ENCODE measurements at regions not wholly inside any gene's neighbourhood (a gene's known extent, or its start where the extent isn't known, plus 50 kb on each side); places are given as distances from the start of the nearest gene placed in this dataset.

DNA sequence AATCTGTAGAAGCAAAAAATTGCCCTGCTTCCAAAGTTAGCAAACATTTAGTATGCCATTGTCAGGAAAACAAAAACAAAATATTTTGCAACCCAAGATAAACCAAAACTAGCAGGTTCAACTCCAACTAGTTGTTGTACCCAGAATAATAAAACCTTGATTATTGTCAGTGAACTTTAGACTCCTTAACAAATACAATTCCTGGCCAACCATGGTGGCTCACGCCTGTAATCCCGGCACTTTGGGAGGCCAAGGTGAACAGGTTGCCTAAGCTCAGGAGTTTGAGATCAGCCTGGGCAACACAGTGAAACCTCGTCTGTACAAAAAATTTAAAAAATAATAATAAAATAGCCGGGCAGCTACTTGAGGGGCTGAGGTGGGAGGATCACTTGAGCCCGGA is 53.6 kb upstream of the EPCAM start:
- DNase-seq = no peak

DNA sequence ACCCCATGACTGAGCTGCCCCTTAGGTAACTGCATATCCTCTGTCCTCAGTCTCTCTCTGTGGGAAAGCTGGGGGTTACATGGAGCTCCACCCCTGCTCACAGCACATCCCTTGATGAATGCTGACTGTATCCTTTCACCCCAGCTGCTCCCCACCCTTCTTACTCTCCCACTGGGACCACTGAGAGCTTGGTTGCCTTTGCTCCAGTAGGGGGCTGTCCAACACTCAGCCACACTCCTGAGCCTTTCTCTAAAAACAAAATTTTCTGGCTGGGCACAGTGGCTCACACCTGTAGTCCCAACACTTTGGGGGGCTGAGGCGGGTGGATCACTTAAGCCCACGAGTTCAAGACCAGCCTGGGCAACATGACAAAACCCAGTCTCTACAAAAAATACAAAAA is 55.4 kb upstream of the EPCAM start:
- no peak for DNase-seq

DNA sequence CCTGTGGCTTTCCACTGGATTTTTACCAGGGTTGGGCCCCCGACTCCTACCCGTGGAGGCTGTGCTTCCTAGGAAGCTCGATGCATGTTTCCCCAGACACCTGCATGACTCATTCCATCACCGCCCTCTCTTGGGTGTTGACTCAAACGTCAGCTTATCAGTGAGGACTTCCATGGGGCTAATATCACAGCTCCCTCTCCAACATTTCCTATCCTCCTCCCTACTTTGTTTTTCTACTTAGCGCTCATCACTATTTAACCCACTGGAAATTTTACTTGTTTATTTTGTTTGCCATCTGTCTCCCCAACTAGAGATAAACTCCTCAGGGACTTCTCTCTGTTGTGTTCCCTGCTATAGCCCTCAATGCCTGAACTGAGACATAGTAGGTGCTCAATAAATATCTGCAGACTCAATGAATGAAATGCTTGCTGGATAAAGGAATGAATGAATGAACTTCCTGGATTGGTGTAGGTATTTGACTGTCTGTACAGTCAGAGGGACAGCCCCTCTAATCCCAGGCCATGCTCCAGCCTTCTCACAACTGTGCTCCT is 55.9 kb upstream of the EPCAM start:
- no peak for DNase-seq

DNA sequence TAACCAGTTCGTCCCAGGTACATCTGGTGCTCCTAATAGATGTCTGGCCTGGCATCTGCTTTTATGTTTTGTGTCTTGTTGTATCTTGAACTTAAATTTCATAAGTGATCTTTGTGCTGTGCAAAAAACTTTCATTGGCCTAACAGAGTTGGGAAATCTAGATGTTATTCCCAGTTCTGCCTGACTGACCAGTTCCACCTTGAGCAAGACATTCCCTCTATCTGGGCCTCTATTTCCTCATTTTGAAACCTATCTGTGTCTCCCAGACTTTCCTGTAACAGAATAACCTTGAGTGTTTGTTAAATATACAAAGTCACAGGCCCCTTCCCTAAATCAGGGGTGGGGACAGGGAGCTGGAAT is 56.6 kb upstream of the EPCAM start:
- no peak for DNase-seq

DNA sequence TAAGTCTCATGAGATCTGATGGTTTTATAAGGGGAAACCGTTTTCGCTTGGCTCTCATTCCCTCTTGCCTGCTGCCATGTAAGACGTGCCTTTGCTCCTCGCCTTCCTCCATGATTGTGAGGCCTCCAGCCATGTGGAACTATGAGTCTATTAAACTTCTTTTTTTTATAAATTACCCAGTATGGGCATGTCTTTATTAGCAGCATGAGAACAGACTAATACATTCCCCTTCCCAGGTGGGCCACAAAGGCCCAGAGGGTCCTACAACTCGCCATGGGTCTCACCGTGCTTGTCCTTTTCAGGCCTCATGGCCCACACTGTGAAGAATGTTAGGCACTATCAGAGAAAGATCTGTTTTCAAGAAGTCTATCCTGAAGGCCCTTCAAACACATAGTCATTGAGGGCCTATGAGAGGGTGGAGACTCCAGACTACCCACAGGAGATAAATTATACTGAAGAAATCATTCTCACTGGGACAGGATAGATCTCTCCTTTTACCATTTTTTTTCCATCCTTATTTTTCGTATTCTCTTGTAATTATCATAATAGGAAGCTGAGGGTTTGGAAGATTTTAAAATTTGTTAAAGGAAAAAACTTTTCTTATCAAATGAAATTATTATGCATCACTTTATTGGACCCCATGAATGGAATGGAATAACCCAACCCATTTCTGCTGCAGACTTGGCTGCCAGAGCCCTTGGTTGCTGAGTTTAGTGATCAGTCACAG is 57.2 kb upstream of the EPCAM start:
- DNase-seq = no peak

DNA sequence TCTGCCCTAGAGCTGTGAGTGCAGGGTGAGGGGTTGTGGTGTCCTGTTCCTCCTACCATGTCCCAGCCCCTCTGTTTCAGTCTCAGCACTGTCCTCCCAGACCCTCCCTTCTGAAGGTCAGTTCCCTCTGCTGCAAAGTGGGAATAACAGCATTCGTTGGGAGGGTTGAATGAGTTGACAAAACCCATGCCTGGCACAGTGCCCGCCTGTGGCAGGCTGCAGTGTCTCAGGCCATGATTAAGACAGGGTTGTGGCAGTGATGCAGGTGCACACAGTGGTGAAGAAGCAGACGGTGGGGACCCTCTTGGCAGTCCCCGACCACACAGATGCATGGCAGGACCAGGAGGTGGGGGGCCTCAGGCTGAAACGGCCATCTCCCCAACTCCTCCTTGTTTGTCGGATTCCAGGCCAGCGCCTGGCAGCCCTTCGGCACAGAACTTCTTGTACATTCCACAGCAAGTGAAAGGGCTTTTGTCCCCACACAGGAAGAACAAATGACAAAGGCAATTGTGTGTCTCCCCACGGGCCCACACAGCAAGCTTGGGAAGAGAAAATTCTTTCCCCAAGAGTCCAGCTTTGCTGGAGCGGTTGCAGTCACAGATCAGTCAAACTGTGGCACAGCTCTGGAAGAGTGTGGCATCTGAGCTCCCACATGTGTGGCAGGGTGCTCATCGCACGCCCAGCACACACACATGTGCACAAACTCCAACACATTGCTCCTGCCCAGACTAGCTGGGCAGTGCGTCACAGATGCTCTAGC is 58.1 kb upstream of the EPCAM start:
- DNase-seq = no peak

DNA sequence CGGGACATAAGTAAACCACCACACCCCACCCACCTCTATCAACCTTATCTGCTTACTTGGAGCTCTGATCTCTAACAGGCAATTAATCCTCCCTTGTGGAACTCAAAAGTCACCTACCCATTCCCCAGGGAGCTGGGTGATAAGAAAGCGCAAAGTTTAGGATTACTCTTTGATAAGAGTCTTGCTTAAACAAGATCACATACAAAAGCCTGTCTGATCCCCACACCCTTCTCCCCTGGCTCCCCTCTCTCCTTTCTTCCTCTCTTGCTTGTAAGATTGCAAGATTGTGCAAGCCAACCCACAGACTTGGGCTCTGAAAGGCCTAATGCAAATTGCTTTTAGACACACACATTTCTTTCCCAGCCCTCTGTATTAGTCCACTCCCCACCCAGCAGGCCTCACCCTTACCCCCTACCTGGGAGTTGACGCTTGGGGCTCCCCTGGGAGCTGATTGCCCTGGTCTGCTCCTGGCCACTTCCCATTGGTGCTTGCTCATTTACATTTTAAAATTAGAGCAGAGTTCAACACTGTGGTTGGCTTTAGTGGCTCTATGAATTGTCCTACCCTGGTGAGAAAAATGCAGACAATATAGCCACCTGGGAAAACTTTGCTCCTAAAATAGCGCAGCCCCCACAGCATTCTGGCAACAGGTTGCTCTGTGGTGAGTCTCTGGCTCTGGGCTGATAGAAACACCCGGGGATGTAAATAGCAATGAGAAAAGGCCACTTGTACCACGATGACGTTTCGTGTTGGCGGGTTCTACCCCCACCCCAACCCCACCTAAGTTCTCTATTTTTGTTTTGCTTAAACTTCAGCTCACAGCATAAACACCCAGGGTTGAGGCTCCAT is 58.9 kb upstream of the EPCAM start:
- DNase-seq = no peak

DNA sequence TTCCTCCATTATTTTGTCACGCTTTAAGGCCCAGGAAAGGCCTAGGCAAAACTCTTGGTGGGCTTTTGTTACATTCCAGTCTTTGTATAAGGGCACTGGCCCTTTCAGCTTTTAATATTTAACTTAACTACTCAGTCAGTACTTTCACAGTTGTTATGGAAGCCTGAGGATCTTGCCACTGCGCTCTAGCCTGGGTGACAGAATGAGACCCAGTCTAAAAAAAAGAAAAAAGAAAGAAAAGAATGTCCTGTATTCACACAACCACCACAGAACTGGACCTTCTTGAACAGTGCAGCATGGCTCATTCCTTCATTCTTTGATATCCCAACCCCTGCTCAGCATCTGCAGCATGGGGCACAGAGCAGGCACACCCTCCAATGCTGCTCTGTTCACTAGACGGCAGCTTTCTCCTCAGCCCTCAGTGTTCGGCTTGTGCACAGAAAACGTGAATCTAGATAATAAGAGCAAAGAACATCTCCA is 59.6 kb upstream of the EPCAM start:
- DNase-seq = no peak

DNA sequence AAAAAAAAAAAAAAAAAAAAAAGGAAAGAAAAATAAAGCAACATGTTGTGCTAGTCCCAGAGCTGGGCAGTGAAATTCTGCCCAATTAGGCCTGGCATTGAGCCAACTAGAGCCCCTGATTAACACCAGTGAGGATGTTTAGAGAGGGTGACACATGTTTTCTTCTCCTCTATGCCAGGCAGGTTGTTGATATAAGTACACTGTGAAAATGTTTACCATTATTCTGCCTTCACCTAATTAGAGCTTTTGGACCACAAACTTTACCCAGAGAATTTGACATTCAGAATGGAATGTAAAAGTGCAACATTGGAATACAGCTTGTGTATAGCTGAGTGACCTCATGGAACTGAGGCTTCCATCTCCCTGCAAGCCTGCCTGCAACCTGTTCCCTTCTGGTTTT is 62.0 kb upstream of the EPCAM start:
- DNase-seq = no peak

DNA sequence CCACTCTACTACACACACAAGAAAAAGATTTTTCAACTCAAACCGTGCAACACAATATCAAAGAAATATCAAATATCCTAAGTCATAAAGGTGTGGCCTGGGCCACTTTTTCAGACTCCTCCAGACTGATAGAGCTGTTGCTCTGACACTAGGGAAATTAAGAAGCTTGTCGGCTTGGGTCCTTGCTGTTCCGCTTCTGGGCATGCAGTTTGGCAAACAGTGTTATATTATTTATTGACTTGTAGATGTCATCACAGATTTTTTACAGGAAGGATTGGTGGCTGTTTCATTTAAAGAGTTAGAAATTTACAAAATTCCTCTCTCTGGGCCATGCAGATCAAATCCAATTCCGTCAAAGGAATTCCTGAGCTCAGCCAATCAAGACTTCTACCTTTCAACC is 64.5 kb upstream of the EPCAM start:
- DNase-seq = no peak

DNA sequence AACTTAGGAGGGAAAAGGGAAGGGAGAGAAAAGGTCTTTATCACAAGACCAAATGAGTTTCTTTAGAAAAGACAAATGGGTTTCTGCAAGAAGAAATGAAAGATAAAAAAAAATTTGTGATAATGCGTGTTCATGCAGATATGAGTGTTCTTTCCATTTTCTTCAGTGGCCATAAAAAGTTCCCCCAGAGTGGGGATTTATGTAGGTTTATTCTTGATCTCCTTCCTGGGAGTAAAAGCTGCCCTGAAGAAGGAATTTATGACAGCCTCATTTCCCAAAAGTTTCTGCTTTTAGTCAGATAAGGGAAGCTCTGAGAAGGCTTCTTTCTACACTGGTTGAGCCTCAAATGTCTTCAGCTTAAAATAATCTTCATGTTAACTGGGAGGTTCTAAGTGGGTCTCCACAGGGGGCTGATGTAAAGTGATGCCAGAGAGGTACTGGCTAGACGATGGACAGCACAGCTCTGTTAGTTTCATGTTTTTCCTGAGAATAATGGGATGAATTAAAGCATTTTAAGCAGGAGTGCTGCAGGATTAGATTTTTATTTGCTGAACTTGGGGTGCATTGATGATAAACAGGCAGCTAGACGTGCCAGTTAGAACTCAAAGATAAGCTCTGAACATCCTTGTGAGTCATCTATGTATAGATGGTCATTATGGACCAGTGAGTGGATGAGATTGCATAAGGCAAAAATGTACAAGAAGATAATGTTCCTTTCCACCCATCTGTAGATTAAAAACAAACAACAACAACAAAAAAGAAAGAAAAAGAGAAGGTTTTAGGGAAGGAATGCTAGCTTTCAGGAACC is 65.6 kb upstream of the EPCAM start:
- DNase-seq = no peak

DNA sequence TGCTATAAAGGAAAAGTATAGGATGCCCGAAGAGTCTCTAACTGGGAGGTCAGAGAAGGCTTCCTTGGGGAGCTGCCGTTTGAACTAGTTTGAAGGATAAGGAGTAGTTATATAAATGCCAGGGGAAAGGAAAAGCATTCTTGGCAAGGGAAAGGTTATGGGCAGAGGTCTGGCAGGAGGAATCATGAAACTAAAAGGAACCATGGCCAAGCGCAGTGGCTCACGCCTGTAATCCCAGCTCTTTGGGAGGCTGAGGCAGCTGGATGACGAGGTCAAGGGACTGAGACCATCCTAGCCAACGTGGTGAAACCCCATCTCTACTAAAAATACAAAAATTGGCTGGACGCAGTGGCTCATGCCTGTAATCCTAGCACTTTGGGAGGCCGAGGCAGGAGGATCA is 66.8 kb upstream of the EPCAM start:
- DNase-seq = no peak

DNA sequence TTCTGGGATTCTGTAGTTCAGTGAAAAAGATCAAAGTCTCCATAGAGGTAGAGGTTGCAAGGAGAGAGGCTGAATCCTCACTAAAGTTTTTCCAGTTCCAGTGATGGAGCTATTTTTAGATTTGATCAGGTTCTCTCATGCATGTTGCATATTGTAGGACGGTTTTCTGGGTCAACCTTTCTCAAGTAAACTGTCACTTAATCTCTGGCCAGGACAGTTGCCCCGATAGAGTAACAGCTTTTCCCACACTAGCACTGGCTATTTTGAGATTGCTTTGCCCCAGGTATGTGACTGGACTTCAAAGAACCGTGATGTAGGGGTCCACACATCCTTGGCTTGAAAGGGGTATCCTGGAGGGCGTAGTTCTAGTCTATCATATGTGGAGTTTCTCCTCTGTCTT is 67.4 kb upstream of the EPCAM start:
- DNase-seq = no peak

DNA sequence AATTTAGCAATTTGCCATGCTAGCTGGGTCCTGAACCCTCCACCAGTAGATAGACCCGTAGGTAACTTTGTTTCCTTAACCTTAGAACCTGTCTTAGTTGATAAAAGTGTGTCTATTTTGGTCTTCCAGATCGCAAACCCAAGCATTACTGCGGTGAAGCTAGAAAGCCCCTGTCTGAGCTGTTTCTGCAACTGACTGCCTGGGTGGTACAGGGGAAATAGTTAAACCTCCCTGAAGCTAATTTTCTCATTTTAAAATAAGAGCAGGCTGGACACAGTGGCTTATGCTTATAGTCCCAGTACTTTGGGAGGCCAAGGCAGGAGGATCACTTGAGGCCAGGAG is 67.9 kb upstream of the EPCAM start:
- DNase-seq = no peak

DNA sequence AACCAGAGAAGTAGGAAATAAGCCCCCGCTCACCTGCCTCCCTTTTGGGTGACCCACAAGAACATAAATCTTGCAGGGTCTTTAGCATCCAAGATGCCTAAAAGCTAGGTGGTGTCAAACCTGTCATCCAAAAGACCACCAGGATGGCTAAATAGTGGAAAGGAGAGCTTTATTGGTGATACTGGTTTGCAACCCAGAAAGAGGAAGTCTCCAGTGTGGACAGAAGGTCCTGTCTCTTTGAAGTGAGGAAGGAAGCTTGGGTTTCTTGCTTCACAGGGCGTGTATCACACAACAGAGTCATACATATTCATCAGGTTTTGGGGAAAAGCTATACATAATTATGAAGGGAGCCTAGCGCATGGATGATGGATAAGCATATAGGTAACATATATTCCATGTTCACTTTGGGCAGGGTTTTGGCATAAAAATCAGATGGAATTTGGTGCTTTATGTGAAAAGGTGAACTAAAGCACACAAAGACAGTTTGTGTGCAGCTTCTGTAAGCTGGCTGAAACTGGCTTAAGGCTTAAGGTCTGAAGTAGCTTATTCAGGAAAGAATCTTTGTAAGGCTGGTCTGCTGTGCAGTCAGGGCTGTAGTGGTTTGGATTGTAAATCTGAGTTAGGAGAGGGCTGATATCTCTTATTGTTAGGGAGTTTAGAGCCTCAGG is 68.4 kb upstream of the EPCAM start:
- DNase-seq = no peak

DNA sequence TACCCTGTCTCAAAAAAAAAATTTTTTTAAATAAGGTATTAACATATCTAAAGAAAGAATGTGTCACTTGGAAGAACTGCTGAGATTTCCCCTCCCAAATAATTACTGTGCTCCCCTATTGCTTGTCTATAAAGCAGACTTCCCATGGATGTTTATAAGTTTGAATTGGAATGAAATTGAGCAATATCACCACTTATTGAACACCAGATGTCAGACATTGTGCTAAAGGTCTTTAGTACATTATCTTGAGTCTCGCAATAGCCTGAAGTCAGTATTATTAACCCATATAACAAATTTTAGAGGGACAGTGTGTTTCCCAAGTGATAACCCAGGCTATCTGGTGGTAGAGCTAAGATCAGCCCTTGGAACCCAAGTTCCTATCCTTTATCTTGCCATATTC is 69.0 kb upstream of the EPCAM start:
- no peak for DNase-seq

DNA sequence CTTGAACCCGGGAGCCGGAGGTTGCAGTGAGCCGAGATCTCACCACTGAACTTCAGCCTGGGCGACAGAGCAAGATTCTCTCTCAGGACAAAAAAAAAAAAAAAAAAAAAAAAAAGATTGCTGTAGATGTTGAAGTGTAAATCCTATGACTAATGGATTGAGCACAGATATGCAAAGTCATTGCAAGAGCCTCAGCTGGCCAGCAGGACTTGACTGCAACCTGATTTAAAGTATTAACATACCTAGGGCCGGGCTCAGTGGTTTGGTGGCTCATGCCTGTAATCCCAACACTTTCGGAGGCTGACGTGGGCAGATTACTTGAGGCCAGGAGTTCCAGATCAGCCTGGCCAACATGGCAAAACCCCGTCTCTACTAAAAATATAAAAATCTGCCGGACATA is 69.6 kb upstream of the EPCAM start:
- DNase-seq = no peak

DNA sequence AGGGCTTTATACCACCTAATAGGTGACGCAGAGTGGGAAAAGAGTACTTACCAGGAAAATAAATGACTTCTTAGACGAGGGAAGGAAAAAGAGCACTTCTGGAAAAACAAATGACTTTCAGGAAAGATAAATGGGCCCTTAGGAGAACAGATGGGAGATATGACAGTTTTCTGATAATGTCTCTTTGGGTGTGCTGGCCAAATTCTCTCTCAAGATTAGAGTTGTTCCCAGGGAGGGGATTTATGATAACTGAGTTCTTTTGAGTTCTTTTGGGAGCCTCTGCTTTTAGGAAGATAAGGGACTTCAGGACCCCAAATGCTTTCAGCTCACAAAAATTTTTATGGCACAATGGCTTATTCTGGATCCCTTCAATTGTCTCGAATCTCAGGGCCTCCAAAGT is 70.3 kb upstream of the EPCAM start:
- DNase-seq = no peak

DNA sequence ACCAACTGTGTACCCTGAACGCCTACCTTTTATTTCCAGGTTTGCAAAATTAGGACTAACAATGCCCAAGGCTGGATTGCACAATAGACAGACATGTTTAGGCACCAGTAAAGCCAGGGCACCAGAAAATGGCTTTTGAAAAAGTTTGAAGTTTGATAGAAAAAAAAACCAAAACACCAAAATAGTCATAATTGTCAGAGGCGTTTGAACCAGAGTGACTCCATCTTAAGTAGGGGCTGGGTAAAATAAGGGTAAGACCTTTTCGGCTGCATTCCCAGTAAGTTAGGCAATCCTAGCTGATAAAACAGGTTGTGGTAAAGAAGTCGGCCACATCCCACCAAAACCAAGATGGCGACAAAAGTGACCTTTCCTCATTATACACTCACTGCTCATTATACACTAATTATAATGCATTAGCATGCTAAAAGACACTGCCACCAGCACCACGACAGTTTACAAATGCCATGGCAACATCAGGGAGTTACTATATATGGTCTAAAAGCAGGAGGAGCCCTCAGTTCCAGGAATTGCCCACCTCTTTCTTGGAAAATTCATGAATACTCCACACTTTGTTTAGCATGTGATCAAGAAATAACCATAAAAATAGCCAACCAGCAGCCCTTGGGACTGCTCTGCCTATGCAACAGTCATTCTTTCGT is 71.2 kb upstream of the EPCAM start:
- DNase-seq = no peak

DNA sequence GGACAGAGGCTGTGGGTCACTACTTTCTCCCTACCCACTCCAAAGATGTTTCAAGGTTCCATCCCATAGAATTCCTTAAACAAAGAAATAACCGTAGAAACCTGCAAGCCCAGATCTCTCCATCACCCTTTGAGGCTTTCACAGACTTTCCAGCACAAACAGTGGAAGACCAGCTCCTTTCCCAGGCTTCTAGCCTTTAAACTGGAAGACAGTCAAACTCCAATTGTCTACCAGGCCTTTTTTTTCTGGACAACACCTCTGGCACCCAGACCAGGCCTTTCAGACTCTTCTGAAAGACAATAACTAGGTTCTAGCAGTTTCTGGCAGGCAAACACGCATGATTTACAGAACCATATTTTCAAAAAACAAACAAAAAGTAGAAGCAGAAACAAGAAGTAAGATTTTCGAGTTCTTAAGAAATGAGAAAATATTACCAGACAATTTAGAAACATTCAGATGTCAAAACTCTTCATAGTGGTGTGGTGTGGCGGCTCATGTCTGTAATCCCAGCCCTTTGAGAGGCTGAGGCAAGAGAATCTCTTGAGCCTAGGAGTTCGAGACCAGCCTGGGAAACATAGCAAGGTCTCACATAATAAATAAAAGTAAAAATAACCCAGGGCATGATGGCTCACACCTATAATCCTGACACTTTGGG is 73.0 kb upstream of the EPCAM start:
- DNase-seq = no peak

All from activated CD4-positive, alpha-beta T cell treated with anti-CD3 and anti-CD28 coated beads for 1 hour (primary cell).